H9 (cell line): ENCODE measurements at regions not wholly inside any gene's neighbourhood (a gene's known extent, or its start where the extent isn't known, plus 50 kb on each side); places are given as distances from the start of the nearest gene placed in this dataset.

Source experiments
- DNase-seq: peaks from one replicate; pipeline ENCODE4 v3.0.0-alpha.2; 2017
- H2AFZ ChIP-seq: one replicate; pipeline ENCODE4 v1.6.1; 2013; ENCODE audit warnings: mild to moderate bottlenecking, low read length, control low read depth, moderate library complexity
- H2AK5ac ChIP-seq: 2 replicates; pipeline ENCODE4 v1.6.1; 2013; ENCODE audit warnings: low read length, control low read depth, mixed read lengths; ENCODE audit not compliant: insufficient read length
- H2BK120ac ChIP-seq: one replicate; pipeline ENCODE4 v1.6.1; 2013; ENCODE audit warnings: low read depth, mild to moderate bottlenecking, low read length, control low read depth, inconsistent platforms; ENCODE audit not compliant: poor library complexity, severe bottlenecking
- H2BK12ac ChIP-seq: 2 replicates; pipeline ENCODE4 v1.6.1; 2013; ENCODE audit warnings: low read length, control low read depth, mixed read lengths, low read depth; ENCODE audit not compliant: insufficient read length
- H2BK15ac ChIP-seq: 2 replicates; pipeline ENCODE4 v1.6.1; 2013; ENCODE audit warnings: low read depth, low read length, control low read depth
- H2BK20ac ChIP-seq: one replicate; pipeline ENCODE4 v1.6.1; 2013; ENCODE audit warnings: low read depth, mild to moderate bottlenecking, low read length, control low read depth, inconsistent platforms; ENCODE audit not compliant: poor library complexity, severe bottlenecking
- H2BK5ac ChIP-seq: 2 replicates; pipeline ENCODE4 v1.6.1; 2013; ENCODE audit warnings: low read length, control low read depth, mixed read lengths; ENCODE audit not compliant: insufficient read length
- H3K14ac ChIP-seq: 2 replicates; pipeline ENCODE4 v1.6.1; 2013; ENCODE audit warnings: low read length, control low read depth; ENCODE audit not compliant: insufficient read depth
- H3K18ac ChIP-seq: 2 replicates; pipeline ENCODE4 v1.6.1; 2013; ENCODE audit warnings: low read depth, mild to moderate bottlenecking, mixed read lengths, low read length, control low read depth; ENCODE audit not compliant: insufficient read length
- H3K23ac ChIP-seq: 2 replicates; pipeline ENCODE4 v1.6.1; 2013; ENCODE audit warnings: low read length, control low read depth, mixed read lengths, low read depth; ENCODE audit not compliant: insufficient read length
- H3K23me2 ChIP-seq: 2 replicates; pipeline ENCODE4 v1.6.1; 2013; ENCODE audit warnings: low read depth, mild to moderate bottlenecking, mixed read lengths, low read length, control low read depth; ENCODE audit not compliant: insufficient read length, poor library complexity, severe bottlenecking
- H3K27ac ChIP-seq: 2 replicates; pipeline ENCODE4 v1.5.1; 2013; ENCODE audit warnings: low read length, control low read depth, mixed read lengths, low read depth; ENCODE audit not compliant: insufficient read length
- H3K27me3 ChIP-seq: 2 replicates; pipeline ENCODE4 v1.6.1; 2013; ENCODE audit warnings: low read length, control low read depth, inconsistent platforms; ENCODE audit not compliant: insufficient read depth
- H3K4ac ChIP-seq: 2 replicates; pipeline ENCODE4 v1.6.1; 2013; ENCODE audit warnings: low read depth, mild to moderate bottlenecking, control low read depth, inconsistent platforms, low read length, moderate library complexity
- H3K4me1 ChIP-seq: 2 replicates; pipeline ENCODE4 v1.6.1; 2013; ENCODE audit warnings: low read length, control low read depth, inconsistent platforms; ENCODE audit not compliant: insufficient read depth
- H3K4me2 ChIP-seq: 2 replicates; pipeline ENCODE4 v1.6.1; 2013; ENCODE audit warnings: low read length, control low read depth, mixed read lengths; ENCODE audit not compliant: insufficient read length, insufficient read depth
- H3K56ac ChIP-seq: 2 replicates; pipeline ENCODE4 v1.6.1; 2013; ENCODE audit warnings: low read depth, mild to moderate bottlenecking, mixed read lengths, low read length, control low read depth; ENCODE audit not compliant: insufficient read length
- H3K79me1 ChIP-seq: 2 replicates; pipeline ENCODE4 v1.6.1; 2013; ENCODE audit warnings: low read depth, mild to moderate bottlenecking, moderate library complexity, low read length, control low read depth, inconsistent platforms; ENCODE audit not compliant: insufficient read depth, poor library complexity, severe bottlenecking
- H3K79me2 ChIP-seq: 2 replicates; pipeline ENCODE4 v1.6.1; 2013; ENCODE audit warnings: low read length, control low read depth, inconsistent platforms; ENCODE audit not compliant: insufficient read depth
- H3K9ac ChIP-seq: 2 replicates; pipeline ENCODE4 v1.6.1; 2013; ENCODE audit warnings: low read length, control low read depth, mixed read lengths; ENCODE audit not compliant: insufficient read length; ENCODE audit errors: extremely low read depth
- H3K9me3 ChIP-seq: one replicate; pipeline ENCODE4 v1.6.1; 2013; ENCODE audit warnings: low read depth, low read length, inconsistent platforms; ENCODE audit not compliant: control insufficient read depth
- H3T11ph ChIP-seq: one replicate; pipeline ENCODE4 v1.6.1; 2013; ENCODE audit warnings: mild to moderate bottlenecking, low read length, control low read depth, inconsistent platforms
- H4K20me1 ChIP-seq: one replicate; pipeline ENCODE4 v1.6.1; 2013; ENCODE audit not compliant: control insufficient read depth, insufficient read length, insufficient read depth
- H4K5ac ChIP-seq: 2 replicates; pipeline ENCODE4 v1.6.1; 2013; ENCODE audit warnings: low read depth, mild to moderate bottlenecking, mixed read lengths, low read length, control low read depth; ENCODE audit not compliant: insufficient read length
- H4K8ac ChIP-seq: replicated peaks from 2 replicates; pipeline ENCODE4 v1.6.1; 2013; ENCODE audit warnings: low read length, control low read depth, mixed read lengths, low read depth; ENCODE audit not compliant: insufficient read length
- H4K91ac ChIP-seq: 2 replicates; pipeline ENCODE4 v1.6.1; 2013; ENCODE audit warnings: low read depth, mild to moderate bottlenecking, moderate library complexity, mixed read lengths, low read length, control low read depth; ENCODE audit not compliant: insufficient read length
- H3K27ac Mint-ChIP-seq, 3 experiments: 2 replicates in 2 of 3; 3 replicates in 1 of 3; pipeline ENCODE4 v1.8.0; 2020 to 2021; ENCODE audit warnings: mixed read lengths in 3 of 3, mild to moderate bottlenecking in 1 of 3, moderate library complexity in 1 of 3
- H3K27me3 Mint-ChIP-seq: 2 replicates; pipeline ENCODE4 v1.8.0; 2021; ENCODE audit warnings: low read depth, mild to moderate bottlenecking, moderate library complexity, mixed read lengths
- H3K36me3 Mint-ChIP-seq, 3 experiments: 2 replicates in 2 of 3; 3 replicates in 1 of 3; pipeline ENCODE4 v1.8.0; 2020 to 2021; ENCODE audit warnings: low read depth in 3 of 3, mixed read lengths in 3 of 3; ENCODE audit not compliant: insufficient read depth in 1 of 3
- H3K4me1 Mint-ChIP-seq, 2 experiments: 2 replicates each; pipeline ENCODE4 v1.8.0; 2020; ENCODE audit warnings: mixed read lengths in 2 of 2
- H3K4me3 Mint-ChIP-seq, 2 experiments: 2 replicates in 1 of 2; 3 replicates in 1 of 2; pipeline ENCODE4 v1.8.0; 2020 to 2021; ENCODE audit warnings: mild to moderate bottlenecking in 2 of 2, mixed read lengths in 2 of 2, moderate library complexity in 1 of 2
- H3K9me3 Mint-ChIP-seq, 2 experiments: 2 replicates in 1 of 2; 3 replicates in 1 of 2; pipeline ENCODE4 v1.8.0; 2020; ENCODE audit warnings: mild to moderate bottlenecking in 2 of 2, mixed read lengths in 2 of 2, moderate library complexity in 1 of 2
- CTCF ChIP-seq: fragments of 200-600 bp; sonication (generic); conservative IDR thresholded peaks from 3 replicates; pipeline ENCODE4 v1.8.0; 2021; ENCODE audit warnings: antibody characterized with exemption, mild to moderate bottlenecking
- WGBS: extraction: QIAGEN DNeasy Blood & Tissue Kit; methylation state at CpG from one replicate; pipeline ENCODE4 v1.1.7; 2013; ENCODE audit warnings: missing lambda C conversion rate, low lambda C conversion rate, mixed read lengths; ENCODE audit not compliant: insufficient read length; ENCODE audit errors: extremely low coverage; 5-methylcytosine and 5-hydroxymethylcytosine counted together

GRCh38 chr10:132478341-132479023, 59.1 kb upstream of the INPP5A start:
- Histone ChIP-seq H3T11ph (no peak overlapping the region), H4K8ac (no peak overlapping the region), H3K23ac (no peak overlapping the region), H3K27ac (no peak overlapping the region), H3K56ac (no peak overlapping the region), H3K4me1 (no peaks in the 10 kb centered on the region; the same call in 1 of the 2 replicates), H2BK15ac (no peak overlapping the region), H2AK5ac (no peak overlapping the region), H2BK120ac (no peak overlapping the region), H2BK5ac (no peak overlapping the region), H2BK20ac (no peak overlapping the region), H4K5ac (no peak overlapping the region), H3K18ac (no peak overlapping the region), H3K9me3 (no peaks in the 10 kb centered on the region), H3K9ac (no peak overlapping the region), H3K4ac (no peak overlapping the region), H3K4me2 (no peak overlapping the region), H3K79me2 (no peaks in the 10 kb centered on the region), H3K14ac (no peak overlapping the region), H4K20me1 (no peaks in the 10 kb centered on the region), H2BK12ac (no peak overlapping the region), H4K91ac (no peak overlapping the region), H2AFZ (no peak overlapping the region), H3K79me1 (no peaks in the 10 kb centered on the region), H3K27me3 (no peaks in the 10 kb centered on the region; the same call in 1 of the 2 replicates), H3K23me2 (no peaks in the 10 kb centered on the region)
- DNase-seq, result no peak
- no peaks in the 10 kb centered on the region; a peak in 1 of 7 replicates for H3K36me3 Mint-ChIP-seq
- no peak overlapping the region for H3K27ac Mint-ChIP-seq
- TF ChIP-seq CTCF, result no peak
- peaks cover 16% of the 10 kb centered on the region for H3K27me3 Mint-ChIP-seq
- peaks cover 17 to 20% of the 10 kb centered on the region in 2 experiments for H3K4me1 Mint-ChIP-seq
- no CpG with 5 or more reads among the region's 18 CpGs for WGBS
- H3K4me3 Mint-ChIP-seq, result no peak overlapping the region
- peaks cover 0 to 5% of the 10 kb centered on the region in 2 experiments; a peak in 2 of 5 replicates for H3K9me3 Mint-ChIP-seq
